ENCODE measurements at regions not wholly inside any gene's neighbourhood (a gene's known extent, or its start where the extent isn't known, plus 50 kb on each side); places are given as distances from the start of the nearest gene placed in this dataset.
"Not testable (repeated sequence)": the region's sequence is repeated elsewhere in the genome, so short reads cannot be mapped to it uniquely, and the experiment has no call there.

DNA sequence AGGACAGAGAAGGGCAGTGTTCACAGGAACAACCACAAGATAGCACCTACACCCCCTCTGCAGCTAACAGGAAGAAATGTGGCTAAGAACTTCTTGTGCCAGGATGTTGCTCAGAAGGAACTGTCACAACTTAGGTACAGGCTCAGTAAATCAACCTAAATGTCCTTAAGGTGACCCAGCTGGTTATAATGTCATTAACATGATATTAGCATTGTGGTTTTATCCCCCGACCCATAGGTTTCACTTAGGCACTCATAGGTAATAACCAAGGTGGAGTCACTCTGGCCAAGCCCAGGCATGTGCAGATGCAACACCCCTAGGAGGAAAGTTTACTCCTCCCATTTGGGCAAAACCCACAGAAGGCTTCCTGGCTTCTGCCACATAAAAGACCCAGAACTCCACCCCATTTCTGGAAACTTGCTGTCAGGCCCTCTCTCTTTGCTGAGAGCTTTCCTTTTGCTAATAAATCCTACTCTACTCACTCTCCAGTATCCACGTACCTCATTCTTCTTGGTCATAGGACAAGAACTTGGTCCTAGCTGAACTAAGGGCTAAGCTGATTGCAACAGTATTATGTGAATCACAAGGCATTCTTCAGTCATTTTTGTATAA is 951.3 kb downstream of the SLITRK5 start:
- DNase-seq: peak; percentile 26

DNA sequence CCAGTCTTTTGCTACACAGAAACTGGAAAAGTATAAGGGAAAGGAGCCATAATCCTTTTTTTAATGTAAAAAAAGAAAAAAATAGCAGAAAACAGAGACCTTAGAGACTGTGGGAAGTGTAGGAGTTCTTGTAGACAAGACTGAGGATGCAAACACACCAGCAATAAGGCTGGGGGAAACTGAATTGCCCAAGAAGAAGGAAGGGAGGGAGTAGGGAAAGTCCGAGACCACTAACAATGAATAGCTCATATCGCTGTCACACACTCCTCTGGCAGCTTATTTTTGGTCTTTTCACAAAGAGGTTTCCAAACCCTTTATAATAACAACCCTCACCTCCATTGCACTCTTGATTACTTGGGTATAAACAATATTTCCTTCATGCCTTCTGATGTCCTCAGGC is 952.0 kb downstream of the SLITRK5 start:
- DNase-seq: no peak

DNA sequence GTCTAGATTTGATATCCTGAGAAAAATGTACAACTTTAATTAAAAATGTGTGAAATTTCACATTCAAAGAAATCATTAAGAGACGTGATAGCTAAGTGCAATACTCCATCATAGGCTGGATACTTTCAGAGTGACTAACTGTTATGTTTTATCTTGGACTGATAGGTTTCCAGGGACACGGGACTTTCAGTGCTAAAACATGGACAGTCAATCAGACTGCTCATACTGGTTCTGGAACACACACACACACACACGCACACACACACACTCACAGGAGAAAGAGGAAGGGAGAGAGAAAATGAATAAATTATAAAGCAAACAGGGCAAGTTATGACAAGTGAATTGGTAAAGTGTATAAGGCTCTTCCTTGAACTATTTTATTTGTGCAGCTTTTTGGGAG is 955.9 kb downstream of the SLITRK5 start:
- DNase-seq: no peak

DNA sequence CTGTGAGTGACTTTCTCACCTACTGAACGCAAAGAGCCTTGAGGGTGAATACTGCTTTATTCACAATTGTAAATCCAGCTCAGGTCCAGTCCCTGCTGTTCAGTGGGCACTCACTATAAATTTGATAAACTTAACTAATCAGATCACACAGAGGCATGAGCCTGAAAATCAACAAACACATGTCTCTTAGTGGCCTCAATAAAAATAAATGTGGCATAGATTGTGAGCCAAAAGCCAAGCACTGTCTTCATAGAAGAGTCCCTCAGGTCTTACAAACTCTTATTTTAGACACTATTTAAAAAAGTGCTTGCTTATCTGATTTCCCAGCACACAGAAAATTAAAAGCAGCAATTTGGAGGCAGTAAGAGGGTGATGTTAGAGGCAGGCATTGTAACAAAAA is 957.7 kb downstream of the SLITRK5 start:
- DNase-seq: no peak

DNA sequence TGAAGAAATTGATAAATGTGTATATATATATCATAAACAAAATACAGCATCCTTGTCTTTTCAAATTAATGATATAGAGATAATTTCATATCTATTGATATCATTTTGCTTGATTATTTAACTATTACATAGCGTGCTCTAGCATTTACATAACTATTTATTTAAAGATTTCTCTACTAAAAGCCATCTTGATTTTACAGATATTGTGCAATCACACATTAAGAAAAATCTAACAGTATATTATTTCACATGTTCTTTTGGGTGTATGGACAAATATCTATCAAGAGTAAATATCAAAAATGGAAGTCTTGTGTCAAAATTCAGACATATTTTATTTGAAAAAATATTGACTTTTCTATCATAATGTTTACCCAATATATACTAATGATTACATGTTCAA is 966.8 kb downstream of the SLITRK5 start:
- DNase-seq: no peak

DNA sequence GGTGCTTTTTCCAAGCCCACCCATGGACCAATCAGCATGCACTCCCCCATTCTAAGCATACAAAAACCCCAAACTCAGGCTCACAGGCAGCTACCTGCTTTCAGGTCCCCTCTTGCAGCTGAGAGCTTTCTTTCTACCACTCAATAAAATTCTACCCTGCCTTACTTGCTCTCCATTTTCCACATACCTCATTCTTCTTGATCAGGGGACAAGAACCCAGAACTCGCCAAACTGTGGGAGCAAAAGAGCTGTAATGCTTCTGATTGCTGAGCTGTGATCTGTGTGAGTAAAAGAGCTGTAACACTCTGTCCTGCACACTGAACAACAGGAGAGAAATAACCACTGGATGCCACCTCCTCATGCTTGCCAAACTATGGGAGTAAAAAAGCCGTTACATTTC is 972.1 kb downstream of the SLITRK5 start:
- no peak for DNase-seq

DNA sequence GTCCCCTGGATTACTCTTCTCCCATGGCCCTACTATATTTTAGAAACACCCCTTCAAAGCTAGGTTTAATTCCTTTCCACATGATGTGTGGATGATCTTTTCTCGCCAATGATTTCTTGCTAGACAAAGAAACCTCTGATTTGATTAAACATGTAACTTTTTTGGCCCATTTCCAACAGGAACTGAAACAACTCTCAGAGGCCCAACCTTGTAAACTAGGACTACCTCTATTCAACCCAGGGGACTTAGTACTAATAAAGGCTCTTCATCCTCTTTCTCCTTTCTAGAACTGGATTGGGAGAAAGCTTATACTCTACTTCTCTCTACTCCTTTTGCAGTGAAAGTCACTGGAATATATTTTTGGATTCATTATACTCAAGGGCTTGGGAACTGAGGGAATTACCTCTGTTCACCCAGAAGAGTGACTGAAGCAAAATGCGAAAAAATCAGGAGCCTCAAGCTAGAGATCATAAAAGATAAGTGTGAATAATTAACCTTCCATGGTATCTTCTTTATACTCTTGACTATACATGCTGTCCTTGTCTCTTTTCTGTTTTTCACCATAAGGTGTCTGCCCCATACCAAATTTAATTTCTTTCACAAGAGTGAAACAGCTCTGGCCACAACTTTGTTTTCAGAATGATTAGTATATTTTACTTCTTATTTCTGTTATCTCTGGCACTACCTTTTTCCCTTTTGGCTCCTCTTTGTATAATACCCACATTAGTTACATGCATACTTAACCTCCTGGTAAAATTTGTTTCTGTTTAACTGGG is 977.6 kb downstream of the SLITRK5 start:
- peak; percentile 44 for DNase-seq

DNA sequence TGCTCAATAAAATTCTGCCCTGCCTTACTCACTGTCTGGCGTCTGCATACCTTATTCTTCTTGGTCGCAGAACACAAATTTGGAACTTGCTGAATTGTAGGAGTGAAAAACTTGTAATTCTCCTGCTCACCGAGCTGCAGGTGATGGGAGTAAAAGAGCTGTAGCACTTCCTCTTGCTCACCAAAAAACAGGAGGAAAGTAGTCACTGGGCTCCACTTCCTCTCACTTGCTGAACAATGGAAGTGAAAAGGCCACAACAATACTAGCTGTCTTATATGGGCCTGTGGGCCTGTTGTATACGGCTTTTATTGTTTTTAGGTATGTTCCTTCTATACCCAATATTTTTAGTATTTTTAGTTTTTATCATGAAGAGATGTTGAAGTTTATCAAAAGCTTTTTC is 978.7 kb downstream of the SLITRK5 start:
- DNase-seq: peak; percentile 49

DNA sequence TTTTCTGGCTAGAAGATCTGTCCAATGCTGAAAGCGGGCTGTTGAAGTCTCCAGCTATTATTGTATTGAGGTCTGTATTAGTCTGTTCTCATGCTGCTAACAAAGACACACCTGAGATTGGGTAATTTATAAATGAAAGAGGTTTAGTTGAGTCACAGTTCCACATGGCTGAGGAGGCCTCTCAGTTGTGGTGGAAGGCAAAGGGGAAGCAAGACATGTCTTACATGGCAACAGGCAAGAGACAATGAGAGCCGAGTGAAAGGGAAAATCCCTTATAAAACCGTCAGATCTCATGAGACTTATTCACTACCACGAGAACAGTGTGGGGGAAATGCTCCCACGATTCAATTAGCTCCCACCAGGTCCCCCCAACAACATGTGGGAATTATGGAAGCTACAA is 980.4 kb downstream of the SLITRK5 start:
- DNase-seq: no peak

DNA sequence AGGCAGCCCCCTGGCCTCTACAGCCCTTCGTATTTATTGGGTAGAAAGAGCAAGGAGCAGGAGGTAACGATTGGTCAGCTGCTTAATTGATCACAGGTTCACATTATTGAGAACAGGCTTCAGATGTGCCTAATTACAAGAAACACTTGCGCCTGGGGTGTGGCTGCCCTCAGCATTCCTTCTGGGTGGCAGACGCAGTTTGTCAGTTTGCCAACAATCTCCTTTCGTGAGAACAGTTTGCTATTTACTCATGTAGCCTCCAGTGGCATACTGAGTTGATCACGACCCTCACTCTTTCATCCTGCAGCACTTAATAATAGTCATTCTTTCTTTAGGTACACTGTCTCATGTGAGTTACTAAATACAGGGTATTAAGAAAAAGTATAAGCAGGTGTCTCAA is 985.6 kb downstream of the SLITRK5 start:
- no peak for DNase-seq

DNA sequence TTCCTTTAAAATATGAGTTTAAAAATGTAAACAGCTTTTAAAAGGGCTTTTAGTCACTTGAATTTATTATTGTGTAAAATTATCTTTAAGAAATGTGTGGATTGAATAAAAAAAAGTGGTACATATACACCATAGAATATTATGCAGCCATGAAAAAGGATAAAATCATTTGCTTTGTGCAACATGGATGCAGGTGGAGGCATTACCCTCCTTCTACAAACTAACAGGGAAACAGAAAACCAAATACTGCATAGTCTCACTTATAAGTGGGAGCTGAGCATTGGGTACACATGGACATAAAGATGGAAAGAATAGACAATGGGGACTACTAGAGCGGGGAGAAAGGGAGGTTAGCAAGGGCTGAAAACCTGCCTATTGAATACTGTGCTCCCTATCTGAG is 999.3 kb downstream of the SLITRK5 start:
- DNase-seq: no peak

DNA sequence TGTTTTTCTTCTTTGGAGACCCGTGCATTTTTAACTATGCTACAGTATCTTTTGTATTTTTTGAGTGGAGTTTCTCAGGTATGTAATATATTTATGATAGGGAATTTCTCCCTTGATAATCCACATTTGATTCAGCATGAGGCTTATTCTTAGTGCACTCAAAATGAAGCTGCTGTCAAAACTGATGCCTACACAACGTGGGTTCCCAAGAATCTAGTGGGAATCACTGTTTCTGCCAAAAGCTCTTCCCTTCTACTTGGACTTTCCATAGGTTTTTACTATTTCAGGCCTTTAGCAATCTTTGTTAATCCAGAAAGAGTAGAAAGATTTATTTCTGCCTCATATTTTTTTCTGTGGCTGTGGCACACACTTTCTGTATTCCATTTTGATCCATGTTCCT is 1003.7 kb downstream of the SLITRK5 start:
- DNase-seq: no peak

DNA sequence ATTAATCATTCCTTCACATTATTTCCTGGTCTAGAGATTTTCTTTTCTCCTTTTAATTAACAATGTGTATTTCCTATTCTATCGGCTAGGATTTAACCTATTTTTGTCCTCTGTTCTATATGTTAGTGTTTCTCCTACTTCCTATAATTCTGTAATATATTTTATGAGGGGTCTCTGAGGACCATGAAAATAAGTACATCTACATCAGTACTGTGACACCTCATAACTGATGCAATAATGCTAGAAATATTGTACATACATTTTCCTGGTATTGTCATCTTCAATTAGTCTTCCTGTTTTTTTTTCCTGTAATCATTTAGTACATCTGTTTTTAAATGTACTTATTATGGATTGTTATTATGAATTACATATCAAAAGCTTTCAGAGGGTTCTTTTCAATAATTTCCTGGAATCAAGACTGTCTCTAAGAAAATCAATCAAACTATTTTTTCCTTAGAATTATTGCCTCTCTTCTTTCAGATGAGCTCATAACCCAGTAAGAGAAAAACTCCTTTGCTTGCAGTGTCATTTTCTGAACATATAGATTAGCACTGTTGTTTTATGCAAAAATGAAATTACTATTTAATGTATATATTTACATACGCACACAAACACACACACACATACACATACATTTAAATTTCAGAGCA is 1004.3 kb downstream of the SLITRK5 start:
- no peak for DNase-seq

DNA sequence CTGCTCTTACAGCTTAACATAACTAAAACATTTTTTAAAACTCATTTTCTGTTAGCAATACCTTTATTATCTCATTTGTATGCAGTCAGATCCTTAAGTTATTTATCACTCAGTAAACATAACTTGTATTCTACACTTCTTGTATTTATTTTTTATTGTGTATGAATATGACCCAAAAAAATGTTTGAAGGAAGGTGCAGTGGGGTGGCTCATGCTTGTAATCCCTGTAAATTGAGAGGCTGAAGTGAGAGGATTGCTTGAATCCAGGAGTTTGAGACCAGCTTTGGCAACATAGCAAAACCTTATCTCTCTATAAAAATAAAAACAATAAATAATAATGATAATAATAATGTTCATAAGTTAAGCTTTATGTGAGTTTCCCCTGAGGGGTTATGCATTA is 1004.8 kb downstream of the SLITRK5 start:
- no peak for DNase-seq

DNA sequence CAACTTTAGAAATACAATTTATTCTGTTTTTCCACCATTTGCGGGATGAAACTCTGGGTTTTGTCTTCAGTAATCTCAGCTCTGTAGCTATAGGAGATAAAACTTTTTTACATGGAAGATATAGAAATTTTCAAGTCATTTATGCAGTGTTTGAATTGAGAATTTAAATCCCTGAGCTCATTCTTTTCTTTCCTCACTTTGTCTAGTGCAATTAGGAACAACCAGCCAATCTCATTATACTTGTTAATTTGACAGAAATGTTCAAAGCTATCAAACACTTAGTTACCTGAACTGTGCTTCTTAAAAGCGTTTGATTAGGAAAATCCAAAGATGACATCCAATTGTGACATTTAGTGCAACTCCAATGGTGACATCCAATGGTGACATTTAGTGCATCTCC is 1014.3 kb downstream of the SLITRK5 start:
- no peak for DNase-seq

DNA sequence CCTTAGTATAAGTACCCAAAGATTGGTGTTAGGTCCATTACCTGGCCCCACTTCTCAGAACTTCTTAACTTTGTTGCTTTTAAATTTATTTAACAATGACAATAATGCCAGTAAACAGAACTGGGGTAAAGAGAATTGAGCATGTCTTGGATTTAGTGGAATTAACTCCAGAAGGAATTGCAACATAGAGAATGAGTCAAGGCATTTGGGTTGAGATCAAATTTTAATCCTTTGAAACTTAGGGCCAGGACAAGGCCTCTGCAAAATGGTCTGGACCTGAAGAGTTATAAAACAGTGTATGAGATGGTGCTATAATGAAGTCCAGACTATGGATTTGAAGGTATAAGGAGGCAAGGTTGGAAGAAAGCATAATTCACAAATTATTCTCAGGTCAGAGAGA is 1030.4 kb downstream of the SLITRK5 start:
- peak; percentile 66 for DNase-seq

DNA sequence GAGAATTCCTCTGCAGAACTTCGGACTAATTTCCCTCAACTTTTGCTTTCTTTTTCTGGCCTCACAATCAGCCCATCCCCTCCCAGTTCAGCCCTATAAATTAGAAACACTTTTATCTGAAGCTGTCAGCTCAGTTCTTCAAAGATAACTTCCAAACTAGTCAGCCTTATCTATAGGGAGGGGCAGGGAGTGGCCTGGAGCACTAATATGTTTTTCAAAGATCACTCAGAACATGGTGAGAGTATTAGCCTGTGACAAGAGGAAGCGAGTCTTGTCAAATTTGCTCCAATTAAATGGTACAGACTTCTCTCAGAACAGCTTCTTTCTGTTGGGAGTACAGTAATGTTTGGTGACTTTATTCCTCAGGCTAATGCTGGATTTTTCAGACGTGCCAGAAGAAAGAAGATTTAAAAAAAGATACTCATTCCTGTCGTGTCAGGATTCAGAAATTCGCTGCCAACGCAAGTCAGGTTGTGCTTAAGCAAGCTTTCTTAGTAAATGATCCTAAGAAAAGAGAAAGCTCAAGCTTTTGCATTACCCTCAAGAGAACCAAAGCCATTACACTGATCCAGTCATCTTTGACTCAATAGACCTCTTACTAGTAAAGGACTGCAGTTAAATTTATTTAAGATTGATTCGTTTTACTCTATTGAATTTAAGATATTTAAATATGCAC is 1033.6 kb downstream of the SLITRK5 start:
- DNase-seq: no peak

DNA sequence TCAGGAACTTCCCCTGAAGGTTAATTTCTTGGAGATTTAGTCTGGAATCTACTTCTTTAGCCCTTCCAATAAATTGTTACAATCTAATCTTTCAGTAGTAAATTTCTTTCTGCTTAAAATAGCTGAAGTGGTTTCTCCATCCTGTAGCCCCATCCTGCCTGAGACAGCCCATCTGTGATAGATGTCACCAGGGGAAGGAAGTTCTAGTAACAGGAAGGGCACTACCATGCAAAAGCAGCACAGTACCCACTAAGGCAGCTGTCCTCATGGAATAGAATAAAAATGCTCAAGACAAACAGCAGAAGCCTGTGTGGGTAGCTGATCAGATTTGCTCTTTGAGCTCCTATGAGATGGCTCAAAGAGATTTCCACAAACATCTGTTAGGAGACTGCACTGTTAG is 1036.5 kb downstream of the SLITRK5 start:
- peak; percentile 54 for DNase-seq

DNA sequence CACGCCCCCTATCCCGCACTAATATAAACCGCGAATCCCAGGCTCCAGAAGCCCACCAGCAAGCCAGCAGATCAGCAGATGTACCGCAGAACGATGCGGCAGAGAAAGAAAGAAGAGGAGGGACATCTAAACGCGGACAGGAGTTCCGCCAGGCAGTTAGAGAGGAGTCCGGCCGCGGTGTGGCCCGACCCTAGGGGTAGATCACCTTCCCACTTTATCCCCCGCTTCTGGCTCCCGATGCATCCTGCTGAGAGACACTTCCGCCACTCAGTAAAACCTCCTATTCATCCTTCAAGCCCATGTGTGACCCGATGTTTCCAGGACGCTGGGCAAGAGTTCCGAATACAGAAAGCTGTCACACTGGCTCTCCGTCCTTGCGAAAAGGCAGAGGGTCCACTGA is 1046.8 kb downstream of the SLITRK5 start:
- no peak for DNase-seq

DNA sequence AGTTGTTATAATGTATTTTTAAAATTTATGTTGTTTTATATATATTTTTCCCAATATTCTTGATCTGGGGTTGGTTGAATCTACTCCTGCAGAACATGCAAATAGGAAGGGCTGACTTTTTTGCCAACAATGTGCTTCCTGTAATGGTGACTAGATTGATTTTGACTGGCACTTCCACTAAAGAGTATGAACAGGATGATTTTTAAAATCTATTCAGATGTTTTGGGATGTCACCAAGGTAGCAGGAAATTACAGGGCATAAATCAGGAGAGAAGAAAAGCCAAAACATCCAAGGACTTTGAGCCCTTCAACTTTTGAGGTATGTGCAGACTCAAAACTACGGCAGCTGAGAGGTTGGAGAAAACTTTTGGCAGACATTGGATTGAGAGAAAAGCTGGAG is 1047.6 kb downstream of the SLITRK5 start:
- no peak for DNase-seq

DNA sequence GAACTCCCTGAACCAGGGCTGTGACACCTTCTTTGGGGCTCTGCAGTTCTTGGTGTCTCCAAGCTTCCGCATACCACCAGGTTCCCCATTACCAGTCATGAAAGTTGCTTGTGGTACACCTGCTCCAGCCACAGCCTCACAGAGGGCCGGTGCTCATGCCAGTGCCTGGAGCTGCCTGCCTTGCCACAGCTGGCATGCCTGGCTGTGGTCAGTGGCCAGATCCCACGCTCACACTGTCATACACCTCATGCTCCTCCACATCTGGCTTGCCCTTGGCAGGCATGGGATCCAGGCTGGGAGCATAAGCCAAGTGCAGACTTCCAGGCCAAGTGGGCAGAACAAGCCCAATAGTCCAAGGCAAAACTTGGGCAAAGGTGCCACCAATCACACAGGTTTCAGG is 1054.9 kb downstream of the SLITRK5 start:
- no peak for DNase-seq

DNA sequence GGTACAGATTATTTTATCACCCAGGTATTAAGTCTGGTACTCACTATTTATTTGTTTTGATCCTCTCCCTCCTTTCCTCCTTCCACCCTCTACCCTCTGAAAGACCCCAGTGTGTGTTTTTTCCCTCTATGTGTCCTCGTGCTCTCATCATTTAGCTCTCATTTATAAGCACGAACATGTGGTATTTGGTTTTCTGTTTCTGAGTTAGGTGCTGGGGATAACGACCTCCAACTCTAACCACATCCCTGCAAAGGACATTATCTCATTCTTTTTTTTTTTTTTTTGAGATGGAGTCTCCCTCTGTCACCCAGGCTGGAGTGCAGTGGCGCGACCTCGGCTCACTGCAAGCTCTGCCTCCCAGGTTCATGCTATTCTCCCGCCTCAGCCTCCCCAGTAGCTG is 1056.1 kb downstream of the SLITRK5 start:
- not testable (repeated sequence) for DNase-seq

DNA sequence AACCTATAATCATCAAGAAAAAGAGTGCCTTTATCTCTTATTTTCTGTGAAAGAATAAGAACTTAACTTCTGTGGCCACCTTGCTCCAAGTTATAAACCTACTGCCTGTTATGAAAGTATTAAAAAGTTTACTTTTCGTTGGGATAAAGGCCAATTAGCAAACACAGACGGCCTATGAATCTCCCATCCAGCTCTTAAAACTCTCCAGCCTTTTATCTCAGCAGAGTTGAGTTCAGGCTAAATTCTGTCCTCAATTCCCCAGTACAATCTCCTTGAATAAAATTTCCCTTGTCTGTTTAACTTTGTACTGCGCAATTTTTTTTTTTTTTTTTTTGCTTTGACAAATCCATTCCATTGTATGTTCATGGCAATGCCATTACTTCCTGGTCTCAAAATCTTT is 1058.4 kb downstream of the SLITRK5 start:
- no peak for DNase-seq

DNA sequence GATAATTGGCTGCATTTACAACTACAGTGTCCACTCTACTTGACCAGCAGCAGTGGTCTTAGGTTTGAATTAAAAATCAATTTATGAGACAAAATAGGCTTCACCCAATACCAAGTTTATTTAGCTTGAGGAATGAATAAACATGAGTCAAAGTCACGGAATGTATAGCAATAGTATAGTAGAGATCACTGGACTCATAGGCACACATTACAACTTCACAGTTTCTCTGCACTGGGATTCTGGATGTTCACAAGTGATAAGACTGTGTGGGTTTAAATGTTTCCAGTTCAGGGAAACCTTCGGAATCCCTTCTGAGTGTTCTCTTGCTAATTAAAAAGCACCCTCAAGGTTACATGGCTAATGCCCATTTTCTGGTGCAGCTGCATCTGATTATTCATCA is 1064.9 kb downstream of the SLITRK5 start:
- DNase-seq: no peak

Measured in MV-4-11 (cell line).